ENCODE measurements at regions not wholly inside any gene's neighbourhood (a gene's known extent, or its start where the extent isn't known, plus 50 kb on each side); places are given as distances from the start of the nearest gene placed in this dataset.

- H2BK20ac ChIP-seq (ENCODE audit: low read depth, low read length, poor library complexity, severe bottlenecking): no peak overlapping the region
- no peak for TF ChIP-seq CTCF (conservative IDR thresholded peaks at IDR 0.05)
- no peak overlapping the region for H3K9ac ChIP-seq (ENCODE audit: extremely low read depth, insufficient read length, low read length)
- WGBS (ENCODE audit: extremely low coverage, insufficient read length, low lambda C conversion rate): no CpG with 5 or more reads among the region's 1 CpG
- Mint-ChIP-seq H3K4me1 (no peaks in the 10 kb centered on the region), H3K36me3 (ENCODE audit: insufficient read depth in 1 of 3, low read depth in 3 of 3) (no peaks in the 10 kb centered on the region; a peak in 1 of 7 replicates), H3K4me3 (no peak overlapping the region), H3K9me3 (no peaks in the 10 kb centered on the region; a peak in 1 of 5 replicates), H3K27me3 (ENCODE audit: low read depth) (no peaks in the 10 kb centered on the region; the same call in 1 of the 2 replicates), H3K27ac (no peak overlapping the region)
- H3K27me3 ChIP-seq (ENCODE audit: insufficient read depth, low read length): no peaks in the 10 kb centered on the region
- no peak overlapping the region for H3K56ac ChIP-seq (ENCODE audit: insufficient read length, low read depth, low read length)
- H3K23me2 ChIP-seq (ENCODE audit: insufficient read length, low read depth, low read length, poor library complexity, severe bottlenecking): no peaks in the 10 kb centered on the region
- no peaks in the 10 kb centered on the region for H3K79me2 ChIP-seq (ENCODE audit: insufficient read depth, low read length)
- H2AK5ac ChIP-seq (ENCODE audit: insufficient read length, low read length): no peak overlapping the region
- no peak overlapping the region for H2BK120ac ChIP-seq (ENCODE audit: low read depth, low read length, poor library complexity, severe bottlenecking)
- H2BK15ac ChIP-seq (ENCODE audit: low read depth, low read length): no peak overlapping the region
- H3K9me3 ChIP-seq (ENCODE audit: control insufficient read depth, low read depth, low read length): no peaks in the 10 kb centered on the region
- H3K4me2 ChIP-seq (ENCODE audit: insufficient read depth, insufficient read length, low read length): no peak overlapping the region
- no peak overlapping the region for H3K27ac ChIP-seq (ENCODE audit: insufficient read length, low read depth, low read length)
- H4K5ac ChIP-seq (ENCODE audit: insufficient read length, low read depth, low read length): no peak overlapping the region
- H3K79me1 ChIP-seq (ENCODE audit: insufficient read depth, low read depth, low read length, poor library complexity, severe bottlenecking): no peaks in the 10 kb centered on the region
- no peak overlapping the region for H3K4ac ChIP-seq (ENCODE audit: low read depth, low read length)
- H2BK5ac ChIP-seq (ENCODE audit: insufficient read length, low read length): no peak overlapping the region
- H2BK12ac ChIP-seq (ENCODE audit: insufficient read length, low read depth, low read length): no peak overlapping the region
- H3K23ac ChIP-seq (ENCODE audit: insufficient read length, low read depth, low read length): no peak overlapping the region
- no peak overlapping the region for H3T11ph ChIP-seq (ENCODE audit: low read length)
- H4K91ac ChIP-seq (ENCODE audit: insufficient read length, low read depth, low read length): no peak overlapping the region
- no peak overlapping the region for H3K18ac ChIP-seq (ENCODE audit: insufficient read length, low read depth, low read length)
- no peak overlapping the region for H3K14ac ChIP-seq (ENCODE audit: insufficient read depth, low read length)
- no peak for DNase-seq
- no peaks in the 10 kb centered on the region for H4K20me1 ChIP-seq (ENCODE audit: control insufficient read depth, insufficient read depth, insufficient read length)
- H4K8ac ChIP-seq (replicated peaks; ENCODE audit: insufficient read length, low read depth, low read length): no peak overlapping the region
- H3K4me1 ChIP-seq (ENCODE audit: insufficient read depth, low read length): no peaks in the 10 kb centered on the region
- no peak overlapping the region for H2AFZ ChIP-seq (ENCODE audit: low read length)
These were observed 733.4 kb downstream of the DNAH5 start for GRCh38 chr5:13211064-13211463.
